Caco-2 (cell line): ENCODE measurements at regions not wholly inside any gene's neighbourhood (a gene's known extent, or its start where the extent isn't known, plus 50 kb on each side); places are given as distances from the start of the nearest gene placed in this dataset.

ENCODE experiments used
- BruUV-seq: library from RNA; stranded (reverse); fragments of 400-500 nt; replicated peaks from 2 replicates; lab custom pipeline; 2021; lab: Mats Ljungman, UMichigan
- CTCF ChIA-PET: fragments of 300-600 bp; sonication (Branson Sonifier 250); formaldehyde crosslinking; loops from one replicate; lab custom pipeline; 2022; ENCODE audit warnings: antibody characterized with exemption; lab: Charles Lee
- POLR2A ChIA-PET: fragments of 300-600 bp; sonication (Branson Sonifier 250); formaldehyde crosslinking; loops from one replicate; lab custom pipeline; 2022; ENCODE audit warnings: antibody characterized with exemption; lab: Charles Lee
- DNase-seq, 2 experiments: peaks; one replicate each; pipeline versions ENCODE4 v3.0.0 to v3.0.0-alpha.2; 2020 to 2022
- H3K27me3 ChIP-seq: replicated peaks from 2 replicates; pipeline ENCODE4 v1.6.0; 2011; ENCODE audit warnings: low read length; ENCODE audit not compliant: control insufficient read depth, insufficient read depth
- H3K36me3 ChIP-seq: 2 replicates; pipeline ENCODE4 v1.5.1; 2011; ENCODE audit warnings: low read length; ENCODE audit not compliant: control insufficient read depth, insufficient read depth
- H3K4me1 ChIP-seq: fragments of 250-450 bp; sonication (Bioruptor Pico); 2 replicates; pipeline ENCODE4 v1.5.1; 2020; ENCODE audit warnings: mild to moderate bottlenecking
- H3K4me3 ChIP-seq: 2 replicates; pipeline ENCODE4 v1.5.1; 2011; ENCODE audit warnings: low read depth, mild to moderate bottlenecking, control low read depth, low read length
- H3K9me3 ChIP-seq: fragments of 250-450 bp; sonication (Bioruptor Pico); 2 replicates; pipeline ENCODE4 v1.5.1; 2020; ENCODE audit warnings: mild to moderate bottlenecking, moderate library complexity
- H3K27ac Mint-ChIP-seq: one replicate; pipeline ENCODE4 v1.8.0; 2022; ENCODE audit warnings: mixed read lengths; ENCODE audit not compliant: unreplicated experiment
- H3K27me3 Mint-ChIP-seq: one replicate; pipeline ENCODE4 v1.8.0; 2022; ENCODE audit warnings: mixed read lengths; ENCODE audit not compliant: insufficient read depth, unreplicated experiment
- H3K36me3 Mint-ChIP-seq: one replicate; pipeline ENCODE4 v1.8.0; 2022; ENCODE audit warnings: mild to moderate bottlenecking, mixed read lengths; ENCODE audit not compliant: insufficient read depth, unreplicated experiment
- H3K4me1 Mint-ChIP-seq: one replicate; pipeline ENCODE4 v1.8.0; 2022; ENCODE audit warnings: low read depth, mixed read lengths; ENCODE audit not compliant: unreplicated experiment
- H3K4me3 Mint-ChIP-seq: one replicate; pipeline ENCODE4 v1.8.0; 2022; ENCODE audit warnings: mild to moderate bottlenecking, moderate library complexity, mixed read lengths; ENCODE audit not compliant: unreplicated experiment
- H3K9me3 Mint-ChIP-seq: one replicate; pipeline ENCODE4 v1.8.0; 2022; ENCODE audit warnings: mixed read lengths; ENCODE audit not compliant: unreplicated experiment
- CTCF ChIP-seq, 2 experiments: fragments of 200-600 bp in 1 of 2; IDR thresholded peaks; 1 replicate in 1 of 2; 2 replicates in 1 of 2; pipeline versions ENCODE4 v1.5.1 to v1.8.0; 2011 to 2022; ENCODE audit warnings: antibody characterized with exemption in 1 of 2, control low read depth in 1 of 2, inconsistent platforms in 1 of 2, low read depth in 1 of 2, low read length in 1 of 2, mild to moderate bottlenecking in 1 of 2, moderate library complexity in 1 of 2; ENCODE audit not compliant: insufficient read depth in 1 of 2, severe bottlenecking in 1 of 2, unreplicated experiment in 1 of 2
- intact Hi-C: fragments of 100-400 bp; cut with micrococcal nuclease; formaldehyde crosslinking; loops from one replicate; pipeline ENCODE4 v1.10.0; 2022; ENCODE audit not compliant: unreplicated experiment

- ChIA-PET CTCF (no interaction called here), POLR2A (no interaction called here)
- no peaks in the 10 kb centered on the region for H3K27me3 ChIP-seq
- Mint-ChIP-seq H3K27me3 (no peaks in the 10 kb centered on the region), H3K9me3 (no peaks in the 10 kb centered on the region), H3K36me3 (no peaks in the 10 kb centered on the region), H3K4me1 (no peaks in the 10 kb centered on the region), H3K4me3 (no peak overlapping the region), H3K27ac (no peak overlapping the region)
- intact Hi-C loops, result no loop called here
- TF ChIP-seq CTCF (IDR thresholded peaks at IDR 0.05; ENCODE audit: insufficient read depth in 1 of 2, low read depth in 1 of 2, low read length in 1 of 2, severe bottlenecking in 1 of 2, unreplicated experiment in 1 of 2), result no peak
- BruUV-seq, result no TSS peak
- no peak for DNase-seq
- peaks cover 4% of the 10 kb centered on the region; the same call in 1 of the 2 replicates for H3K9me3 ChIP-seq
- H3K4me3 ChIP-seq, result no peak overlapping the region
- H3K36me3 ChIP-seq, result no peaks in the 10 kb centered on the region
- no peaks in the 10 kb centered on the region for H3K4me1 ChIP-seq
Measured at GRCh38 chr6:66771626-66772025, 1064.6 kb upstream of the EYS start.

DNA sequence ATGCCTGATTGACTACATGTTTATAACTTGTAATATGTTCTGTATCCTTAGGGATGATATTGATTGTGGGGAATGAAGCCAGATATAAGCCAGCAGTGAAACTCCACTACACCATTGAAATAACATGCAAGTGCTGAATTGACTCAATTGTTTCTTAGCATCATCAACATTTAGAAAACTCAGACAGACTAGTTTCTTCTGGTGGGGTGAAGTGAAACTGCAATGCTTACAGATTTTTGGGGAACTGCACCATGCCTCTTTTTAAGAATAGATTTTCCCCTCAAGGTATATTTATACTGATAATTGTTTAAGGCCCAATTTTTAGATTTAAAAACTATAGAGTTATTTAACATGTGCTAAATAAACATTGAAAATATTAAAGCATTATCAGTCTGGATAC lies 1044.6 kb upstream of the EYS start:
- no peak for DNase-seq
- H3K36me3 Mint-ChIP-seq, result no peaks in the 10 kb centered on the region
- intact Hi-C loops, result no loop called here
- CTCF ChIA-PET, result no interaction called here
- no TSS peak for BruUV-seq
- POLR2A ChIA-PET, result no interaction called here
- H3K4me3 ChIP-seq, result no peak overlapping the region
- H3K9me3 ChIP-seq, result no peaks in the 10 kb centered on the region
- no peaks in the 10 kb centered on the region for H3K27me3 Mint-ChIP-seq
- no peaks in the 10 kb centered on the region for H3K4me1 Mint-ChIP-seq
- H3K27me3 ChIP-seq, result no peaks in the 10 kb centered on the region
- no peaks in the 10 kb centered on the region for H3K4me1 ChIP-seq
- no peak overlapping the region for H3K4me3 Mint-ChIP-seq
- no peaks in the 10 kb centered on the region for H3K9me3 Mint-ChIP-seq
- no peak overlapping the region for H3K27ac Mint-ChIP-seq
- H3K36me3 ChIP-seq, result no peaks in the 10 kb centered on the region
- TF ChIP-seq CTCF (IDR thresholded peaks at IDR 0.05; ENCODE audit: insufficient read depth in 1 of 2, low read depth in 1 of 2, low read length in 1 of 2, severe bottlenecking in 1 of 2, unreplicated experiment in 1 of 2), result no peak

- ChIA-PET CTCF (no interaction called here), POLR2A (no interaction called here)
- H3K9me3 ChIP-seq, result no peaks in the 10 kb centered on the region
- Mint-ChIP-seq H3K27ac (no peak overlapping the region), H3K4me1 (no peaks in the 10 kb centered on the region), H3K27me3 (peaks cover 5% of the 10 kb centered on the region), H3K9me3 (no peaks in the 10 kb centered on the region), H3K36me3 (no peaks in the 10 kb centered on the region), H3K4me3 (no peak overlapping the region)
- no TSS peak for BruUV-seq
- H3K4me3 ChIP-seq, result no peak overlapping the region
- no peaks in the 10 kb centered on the region; the same call in 1 of the 2 replicates for H3K27me3 ChIP-seq
- TF ChIP-seq CTCF (IDR thresholded peaks at IDR 0.05; ENCODE audit: insufficient read depth in 1 of 2, low read depth in 1 of 2, low read length in 1 of 2, severe bottlenecking in 1 of 2, unreplicated experiment in 1 of 2), result no peak
- intact Hi-C loops, result no loop called here
- no peak for DNase-seq
- no peaks in the 10 kb centered on the region for H3K36me3 ChIP-seq
- H3K4me1 ChIP-seq, result no peaks in the 10 kb centered on the region
Measured at GRCh38 chr6:66740346-66740745, 1033.3 kb upstream of the EYS start.
